ENCODE measurements at regions not wholly inside any gene's neighbourhood (a gene's known extent, or its start where the extent isn't known, plus 50 kb on each side); places are given as distances from the start of the nearest gene placed in this dataset.

DNA sequence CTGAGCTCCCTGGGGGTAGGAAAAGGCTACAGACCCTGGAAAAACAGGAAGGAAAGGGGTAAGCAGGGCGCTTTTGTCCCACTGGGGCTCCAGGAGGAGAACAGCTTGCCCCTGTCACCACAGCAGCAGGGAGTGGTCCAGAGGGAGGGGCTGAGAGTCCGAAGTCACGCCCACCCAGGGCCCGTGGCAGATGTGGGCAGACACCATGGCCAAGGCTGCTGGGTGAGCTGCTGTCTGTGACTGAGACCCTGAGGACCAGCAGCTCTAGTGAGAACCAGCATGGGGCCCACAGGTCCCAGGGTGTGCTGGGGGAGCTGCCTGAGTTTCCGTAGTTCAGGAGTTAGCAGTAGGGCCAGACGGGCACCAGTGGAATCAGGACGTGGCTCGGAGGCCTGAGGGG, 162.0 kb downstream of the SPP2 start:
- DNase-seq, result no peak
- Histone ChIP-seq H2AFZ (ENCODE audit: low read length) (no peak overlapping the region), H3K79me2 (ENCODE audit: low read length) (no peaks in the 10 kb centered on the region), H3K27ac (ENCODE audit: low read length) (no peak overlapping the region), H3K4me2 (ENCODE audit: low read depth, low read length, poor library complexity, severe bottlenecking) (no peak overlapping the region), H3K4me1 (ENCODE audit: low read length) (no peaks in the 10 kb centered on the region), H3K9me3 (ENCODE audit: low read length) (no peaks in the 10 kb centered on the region), H3K27me3 (ENCODE audit: low read length) (no peaks in the 10 kb centered on the region), H3K36me3 (ENCODE audit: insufficient read depth, low read length) (no peaks in the 10 kb centered on the region), H3K9ac (ENCODE audit: low read length) (no peak overlapping the region), H3K9me2 (replicated peaks; ENCODE audit: insufficient read depth, low read length) (no peaks in the 10 kb centered on the region), H3K4me3 (ENCODE audit: low read length) (no peak overlapping the region), H4K20me1 (ENCODE audit: insufficient read depth, low read depth, low read length) (no peaks in the 10 kb centered on the region)

DNA sequence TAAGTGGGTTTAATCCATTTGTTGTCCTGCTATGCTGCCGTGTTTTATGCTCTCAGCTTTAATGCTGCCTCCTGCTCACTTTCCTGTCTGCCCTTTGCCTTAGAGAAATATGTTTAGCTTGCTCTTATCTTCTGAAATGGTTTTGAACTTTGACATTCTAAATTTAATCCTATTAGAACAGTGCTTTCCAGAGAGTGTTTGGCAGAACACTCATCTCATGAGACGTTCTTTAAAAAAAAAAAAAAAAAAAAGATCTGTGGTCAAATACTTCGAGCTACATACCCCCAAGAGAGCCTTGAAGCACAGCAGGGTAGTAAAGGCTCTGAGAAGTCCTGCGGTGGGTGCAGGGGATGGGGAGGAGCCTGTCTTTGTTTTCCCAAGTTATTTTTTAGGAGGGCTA, 161.3 kb downstream of the SPP2 start:
- Histone ChIP-seq H3K4me2 (ENCODE audit: low read depth, low read length, poor library complexity, severe bottlenecking) (no peak overlapping the region), H3K4me3 (ENCODE audit: low read length) (no peak overlapping the region), H3K9ac (ENCODE audit: low read length) (no peak overlapping the region), H3K4me1 (ENCODE audit: low read length) (no peaks in the 10 kb centered on the region), H4K20me1 (ENCODE audit: insufficient read depth, low read depth, low read length) (no peaks in the 10 kb centered on the region), H3K79me2 (ENCODE audit: low read length) (no peaks in the 10 kb centered on the region), H3K27me3 (ENCODE audit: low read length) (no peaks in the 10 kb centered on the region), H3K9me3 (ENCODE audit: low read length) (no peaks in the 10 kb centered on the region), H3K27ac (ENCODE audit: low read length) (no peak overlapping the region), H3K9me2 (replicated peaks; ENCODE audit: insufficient read depth, low read length) (no peaks in the 10 kb centered on the region), H3K36me3 (ENCODE audit: insufficient read depth, low read length) (no peaks in the 10 kb centered on the region), H2AFZ (ENCODE audit: low read length) (no peak overlapping the region)
- no peak for DNase-seq

DNA sequence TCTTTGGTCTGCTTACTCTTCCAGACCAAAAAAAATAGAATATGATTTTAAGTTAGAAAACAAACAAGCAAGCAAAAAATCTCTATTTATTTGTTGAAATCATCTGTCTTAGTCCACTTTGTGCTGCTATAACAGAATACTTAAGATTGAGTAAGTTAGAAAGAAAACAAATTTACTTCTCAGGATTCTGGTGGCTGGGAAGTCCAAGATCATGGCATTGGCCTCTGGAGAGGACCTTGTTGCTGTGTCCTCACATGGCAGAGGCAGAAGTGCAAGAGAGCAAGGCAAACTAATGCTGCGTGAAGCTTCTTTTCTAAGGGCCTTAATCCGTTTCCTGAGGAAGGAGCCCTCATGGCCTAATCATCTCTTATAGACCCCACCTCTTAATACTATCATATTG, 156.2 kb downstream of the SPP2 start:
- no peaks in the 10 kb centered on the region for H3K36me3 ChIP-seq (ENCODE audit: insufficient read depth, low read length)
- no peaks in the 10 kb centered on the region for H3K27me3 ChIP-seq (ENCODE audit: low read length)
- no peaks in the 10 kb centered on the region for H3K4me1 ChIP-seq (ENCODE audit: low read length)
- H3K4me3 ChIP-seq (ENCODE audit: low read length), result no peak overlapping the region
- H3K79me2 ChIP-seq (ENCODE audit: low read length), result no peaks in the 10 kb centered on the region
- no peak for DNase-seq
- no peak overlapping the region for H2AFZ ChIP-seq (ENCODE audit: low read length)
- H4K20me1 ChIP-seq (ENCODE audit: insufficient read depth, low read depth, low read length), result no peaks in the 10 kb centered on the region
- H3K9me2 ChIP-seq (replicated peaks; ENCODE audit: insufficient read depth, low read length), result no peaks in the 10 kb centered on the region
- H3K9me3 ChIP-seq (ENCODE audit: low read length), result no peaks in the 10 kb centered on the region
- H3K4me2 ChIP-seq (ENCODE audit: low read depth, low read length, poor library complexity, severe bottlenecking), result no peak overlapping the region
- H3K27ac ChIP-seq (ENCODE audit: low read length), result no peak overlapping the region
- H3K9ac ChIP-seq (ENCODE audit: low read length), result no peak overlapping the region

DNA sequence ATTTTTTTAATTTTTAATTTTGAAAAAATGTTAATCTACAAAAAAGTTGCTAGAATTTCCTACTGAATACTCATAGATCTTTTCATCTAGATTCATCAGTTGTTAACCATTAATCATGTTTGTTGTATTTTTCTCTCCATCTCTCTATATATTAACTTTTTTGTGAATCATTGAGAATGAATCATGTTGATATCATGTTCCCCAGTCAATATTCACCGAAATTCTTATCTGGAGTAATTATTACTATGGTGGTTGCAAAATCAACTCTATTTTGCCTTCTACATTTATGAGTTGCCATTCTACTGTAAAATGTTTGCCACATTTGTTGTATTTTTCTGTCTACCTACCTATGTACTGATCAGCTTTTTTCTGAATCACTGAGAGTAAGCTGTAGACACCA, 154.0 kb downstream of the SPP2 start:
- no peaks in the 10 kb centered on the region for H3K4me1 ChIP-seq (ENCODE audit: low read length)
- H3K9me2 ChIP-seq (replicated peaks; ENCODE audit: insufficient read depth, low read length), result no peaks in the 10 kb centered on the region

DNA sequence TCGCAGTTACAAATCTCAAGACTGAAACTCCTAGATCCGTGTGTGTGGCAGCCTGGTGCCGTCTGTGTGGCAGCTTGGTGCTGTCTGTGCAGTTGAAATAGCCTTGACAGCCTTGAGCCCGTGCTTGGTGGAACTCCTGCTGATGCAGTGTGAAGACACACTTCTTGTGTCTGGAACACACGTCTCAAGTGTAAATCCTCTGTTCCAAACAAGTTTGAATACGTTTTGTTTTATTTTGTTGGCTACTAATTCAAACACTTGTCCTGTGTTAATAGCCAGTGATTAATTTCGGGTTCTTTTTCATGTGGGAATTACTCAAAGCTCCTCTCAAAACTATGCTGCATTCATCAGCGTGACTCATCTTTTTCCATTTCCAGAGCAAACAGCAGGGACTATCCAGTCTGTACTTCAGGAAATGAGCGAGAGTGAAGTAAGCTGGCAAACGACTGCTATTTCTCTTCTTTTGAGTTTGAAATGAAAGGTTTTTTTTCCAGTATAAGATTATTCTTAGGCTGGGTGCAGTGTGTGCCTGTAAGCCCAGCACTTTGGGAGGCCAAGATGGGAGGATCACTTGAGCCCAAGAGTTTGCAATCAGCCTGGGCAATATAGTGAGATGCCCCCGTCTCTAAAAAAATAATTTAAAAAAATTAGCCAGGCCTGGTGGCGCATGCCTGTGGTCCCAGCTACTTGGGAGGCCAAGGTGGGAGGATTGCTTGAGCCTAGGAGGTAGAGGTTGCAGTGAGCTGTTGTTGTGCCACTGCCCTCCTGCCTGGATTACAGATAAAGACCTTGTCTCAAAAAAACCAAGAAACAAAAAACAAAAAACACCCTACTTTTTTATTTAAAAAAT, 152.9 kb downstream of the SPP2 start:
- H3K9me2 ChIP-seq (replicated peaks; ENCODE audit: insufficient read depth, low read length), result no peaks in the 10 kb centered on the region
- no peaks in the 10 kb centered on the region for H3K9me3 ChIP-seq (ENCODE audit: low read length)
- no peak for DNase-seq
- H3K27me3 ChIP-seq (ENCODE audit: low read length), result no peaks in the 10 kb centered on the region
- no peaks in the 10 kb centered on the region for H3K36me3 ChIP-seq (ENCODE audit: insufficient read depth, low read length)
- H3K9ac ChIP-seq (ENCODE audit: low read length), result no peak overlapping the region
- no peak overlapping the region for H3K4me2 ChIP-seq (ENCODE audit: low read depth, low read length, poor library complexity, severe bottlenecking)
- no peak overlapping the region for H2AFZ ChIP-seq (ENCODE audit: low read length)
- no peaks in the 10 kb centered on the region for H3K79me2 ChIP-seq (ENCODE audit: low read length)
- no peaks in the 10 kb centered on the region for H3K4me1 ChIP-seq (ENCODE audit: low read length)
- no peak overlapping the region for H3K4me3 ChIP-seq (ENCODE audit: low read length)
- H4K20me1 ChIP-seq (ENCODE audit: insufficient read depth, low read depth, low read length), result no peaks in the 10 kb centered on the region
- no peak overlapping the region for H3K27ac ChIP-seq (ENCODE audit: low read length)

More for the DNA sequence above, 154.0 kb downstream of the SPP2 start:
- Histone ChIP-seq H4K20me1 (ENCODE audit: insufficient read depth, low read depth, low read length) (no peaks in the 10 kb centered on the region), H3K79me2 (ENCODE audit: low read length) (no peaks in the 10 kb centered on the region), H3K27me3 (ENCODE audit: low read length) (no peaks in the 10 kb centered on the region), H3K27ac (ENCODE audit: low read length) (no peak overlapping the region), H2AFZ (ENCODE audit: low read length) (no peak overlapping the region), H3K4me3 (ENCODE audit: low read length) (no peak overlapping the region), H3K36me3 (ENCODE audit: insufficient read depth, low read length) (no peaks in the 10 kb centered on the region), H3K9ac (ENCODE audit: low read length) (no peak overlapping the region), H3K4me2 (ENCODE audit: low read depth, low read length, poor library complexity, severe bottlenecking) (no peak overlapping the region), H3K9me3 (ENCODE audit: low read length) (no peaks in the 10 kb centered on the region)
- no peak for DNase-seq

DNA sequence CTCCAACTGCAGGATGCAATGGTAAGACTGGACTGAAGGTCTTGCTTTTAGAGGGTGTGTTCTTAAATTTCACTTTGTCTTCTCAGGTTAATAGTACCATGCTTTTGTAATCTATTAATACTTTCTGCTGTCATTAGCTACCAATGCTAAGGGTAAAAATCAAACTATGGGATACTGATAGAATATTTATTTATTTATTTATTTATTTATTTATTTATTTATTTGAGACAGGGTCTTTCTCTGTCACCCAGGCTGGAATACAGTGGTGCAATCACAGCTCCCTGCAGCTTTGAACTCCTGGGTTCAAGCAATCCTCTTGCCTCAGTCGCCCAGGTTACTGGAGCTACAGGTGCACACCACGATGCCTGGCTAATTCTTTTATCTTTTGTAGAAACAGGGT, 152.1 kb downstream of the SPP2 start:
- Histone ChIP-seq H3K27me3 (ENCODE audit: low read length) (no peaks in the 10 kb centered on the region), H3K36me3 (ENCODE audit: insufficient read depth, low read length) (no peaks in the 10 kb centered on the region), H3K9me2 (replicated peaks; ENCODE audit: insufficient read depth, low read length) (no peaks in the 10 kb centered on the region), H3K27ac (ENCODE audit: low read length) (no peak overlapping the region), H3K79me2 (ENCODE audit: low read length) (no peaks in the 10 kb centered on the region), H4K20me1 (ENCODE audit: insufficient read depth, low read depth, low read length) (no peaks in the 10 kb centered on the region), H3K9ac (ENCODE audit: low read length) (no peak overlapping the region), H3K4me1 (ENCODE audit: low read length) (no peaks in the 10 kb centered on the region), H2AFZ (ENCODE audit: low read length) (no peak overlapping the region), H3K4me3 (ENCODE audit: low read length) (no peak overlapping the region), H3K9me3 (ENCODE audit: low read length) (no peaks in the 10 kb centered on the region), H3K4me2 (ENCODE audit: low read depth, low read length, poor library complexity, severe bottlenecking) (no peak overlapping the region)
- no peak for DNase-seq

DNA sequence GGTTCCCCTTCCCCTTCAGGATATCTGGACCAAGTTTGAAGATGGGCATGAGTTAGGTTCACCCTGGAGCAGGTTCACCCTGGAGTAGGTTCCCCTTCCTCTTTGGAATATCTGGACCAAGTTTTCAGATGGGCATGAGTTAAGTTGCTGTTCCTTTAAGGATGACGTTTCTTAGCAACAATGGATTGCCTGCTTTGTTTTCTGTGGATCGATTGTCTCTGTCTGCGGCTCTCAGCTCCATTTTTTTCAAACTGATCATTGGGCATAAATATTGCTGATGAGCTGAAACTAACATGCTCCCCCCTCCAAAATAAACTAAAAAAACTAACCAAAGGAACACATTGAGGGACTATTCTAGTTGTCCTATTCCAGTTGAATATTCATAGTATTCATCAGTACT, 149.5 kb downstream of the SPP2 start:
- no peaks in the 10 kb centered on the region for H3K4me1 ChIP-seq (ENCODE audit: low read length)
- H3K4me3 ChIP-seq (ENCODE audit: low read length), result no peak overlapping the region
- no peaks in the 10 kb centered on the region for H3K27me3 ChIP-seq (ENCODE audit: low read length)
- H4K20me1 ChIP-seq (ENCODE audit: insufficient read depth, low read depth, low read length), result no peaks in the 10 kb centered on the region
- no peaks in the 10 kb centered on the region for H3K79me2 ChIP-seq (ENCODE audit: low read length)
- H3K36me3 ChIP-seq (ENCODE audit: insufficient read depth, low read length), result no peaks in the 10 kb centered on the region
- H3K9me2 ChIP-seq (replicated peaks; ENCODE audit: insufficient read depth, low read length), result no peaks in the 10 kb centered on the region
- no peak for DNase-seq
- no peak overlapping the region for H3K27ac ChIP-seq (ENCODE audit: low read length)
- no peak overlapping the region for H2AFZ ChIP-seq (ENCODE audit: low read length)
- no peak overlapping the region for H3K9ac ChIP-seq (ENCODE audit: low read length)
- no peaks in the 10 kb centered on the region for H3K9me3 ChIP-seq (ENCODE audit: low read length)
- no peak overlapping the region for H3K4me2 ChIP-seq (ENCODE audit: low read depth, low read length, poor library complexity, severe bottlenecking)

DNA sequence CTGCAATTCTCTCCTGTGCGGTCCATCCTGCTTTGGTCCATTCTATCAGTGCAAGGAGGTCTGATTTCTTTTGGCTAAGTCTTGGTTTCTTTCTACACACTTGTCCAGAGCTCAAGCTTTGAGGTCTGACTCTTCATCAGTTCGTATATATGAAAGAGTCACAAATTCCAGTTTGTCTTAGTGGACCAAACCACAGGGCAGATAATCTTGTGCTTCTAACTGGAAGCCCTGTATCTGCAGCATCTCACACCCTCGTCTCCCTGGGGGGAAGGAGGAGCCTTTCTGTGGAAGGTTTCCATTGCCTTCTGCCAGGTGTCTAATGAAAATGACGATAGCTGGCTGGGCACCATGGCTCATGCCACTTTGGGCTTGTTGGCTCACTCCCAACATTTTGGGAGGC, 148.5 kb downstream of the SPP2 start:
- no peaks in the 10 kb centered on the region for H3K9me3 ChIP-seq (ENCODE audit: low read length)
- no peaks in the 10 kb centered on the region for H4K20me1 ChIP-seq (ENCODE audit: insufficient read depth, low read depth, low read length)
- DNase-seq, result peak; percentile 19
- no peaks in the 10 kb centered on the region for H3K36me3 ChIP-seq (ENCODE audit: insufficient read depth, low read length)
- no peak overlapping the region for H3K4me2 ChIP-seq (ENCODE audit: low read depth, low read length, poor library complexity, severe bottlenecking)
- H3K27ac ChIP-seq (ENCODE audit: low read length), result no peak overlapping the region
- no peak overlapping the region for H3K4me3 ChIP-seq (ENCODE audit: low read length)
- H3K4me1 ChIP-seq (ENCODE audit: low read length), result no peaks in the 10 kb centered on the region
- H3K79me2 ChIP-seq (ENCODE audit: low read length), result no peaks in the 10 kb centered on the region
- no peaks in the 10 kb centered on the region for H3K27me3 ChIP-seq (ENCODE audit: low read length)
- H2AFZ ChIP-seq (ENCODE audit: low read length), result no peak overlapping the region
- H3K9me2 ChIP-seq (replicated peaks; ENCODE audit: insufficient read depth, low read length), result no peaks in the 10 kb centered on the region
- no peak overlapping the region for H3K9ac ChIP-seq (ENCODE audit: low read length)
